Renal cortical epithelial cell (primary cell): ENCODE measurements at regions not wholly inside any gene's neighbourhood (a gene's known extent, or its start where the extent isn't known, plus 50 kb on each side); places are given as distances from the start of the nearest gene placed in this dataset.

Source experiments
- DNase-seq: peaks from one replicate; pipeline ENCODE4 v3.0.0-alpha.2; 2011; ENCODE audit warnings: low read depth

DNA sequence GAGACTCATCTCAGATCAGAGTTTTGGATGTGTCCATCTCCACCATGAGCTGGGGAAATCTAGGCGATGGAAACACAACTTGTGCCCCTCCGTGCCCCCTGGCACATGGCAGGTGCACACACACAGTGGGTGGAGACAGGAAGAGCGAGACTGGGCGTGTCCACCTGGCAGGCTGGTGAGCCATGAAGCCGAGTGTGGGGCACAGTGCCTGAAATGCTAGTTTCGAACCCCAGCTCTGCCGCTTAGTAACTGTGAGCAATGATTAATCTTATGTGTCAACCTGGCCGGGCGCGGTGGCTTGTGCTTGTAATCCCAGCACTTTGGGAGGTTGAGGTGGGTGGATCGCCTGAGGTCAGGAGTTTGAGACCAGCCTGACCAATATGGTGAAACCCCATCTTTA lies 80.8 kb upstream of the RNU6ATAC start:
- DNase-seq = no peak

DNA sequence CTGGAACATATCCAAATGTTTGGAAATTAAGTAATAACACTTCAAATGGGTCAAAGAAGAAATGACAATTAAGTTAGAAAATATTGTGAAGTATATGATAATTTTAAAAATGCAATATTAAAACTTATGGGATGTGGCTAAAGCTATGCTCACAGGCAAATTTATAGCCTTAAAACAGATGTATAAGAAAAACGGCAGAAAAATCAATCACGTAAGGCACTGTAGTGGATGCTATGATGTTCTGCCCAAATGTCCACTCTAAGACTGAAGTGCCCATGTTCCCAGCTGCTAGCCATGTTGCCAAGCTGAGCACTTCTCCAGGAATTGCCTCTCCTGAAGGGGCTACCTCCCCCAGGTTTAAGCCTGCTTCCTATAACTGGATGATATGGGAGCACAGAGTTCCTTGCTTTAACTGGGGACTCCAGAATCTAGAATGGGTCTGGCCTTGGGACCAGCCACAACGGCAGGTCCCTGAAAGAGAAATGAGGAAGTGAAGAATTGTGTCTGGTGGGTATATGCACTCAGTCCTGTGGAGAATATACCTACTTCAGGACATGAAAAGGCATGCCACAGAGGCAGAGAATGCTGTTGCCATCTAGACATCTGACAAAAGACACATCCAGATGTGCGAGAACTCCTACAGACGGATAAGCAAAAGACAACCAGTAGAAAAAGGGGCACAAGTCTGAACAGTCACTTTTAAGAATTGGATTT lies 78.2 kb upstream of the RXRA start:
- no peak for DNase-seq

DNA sequence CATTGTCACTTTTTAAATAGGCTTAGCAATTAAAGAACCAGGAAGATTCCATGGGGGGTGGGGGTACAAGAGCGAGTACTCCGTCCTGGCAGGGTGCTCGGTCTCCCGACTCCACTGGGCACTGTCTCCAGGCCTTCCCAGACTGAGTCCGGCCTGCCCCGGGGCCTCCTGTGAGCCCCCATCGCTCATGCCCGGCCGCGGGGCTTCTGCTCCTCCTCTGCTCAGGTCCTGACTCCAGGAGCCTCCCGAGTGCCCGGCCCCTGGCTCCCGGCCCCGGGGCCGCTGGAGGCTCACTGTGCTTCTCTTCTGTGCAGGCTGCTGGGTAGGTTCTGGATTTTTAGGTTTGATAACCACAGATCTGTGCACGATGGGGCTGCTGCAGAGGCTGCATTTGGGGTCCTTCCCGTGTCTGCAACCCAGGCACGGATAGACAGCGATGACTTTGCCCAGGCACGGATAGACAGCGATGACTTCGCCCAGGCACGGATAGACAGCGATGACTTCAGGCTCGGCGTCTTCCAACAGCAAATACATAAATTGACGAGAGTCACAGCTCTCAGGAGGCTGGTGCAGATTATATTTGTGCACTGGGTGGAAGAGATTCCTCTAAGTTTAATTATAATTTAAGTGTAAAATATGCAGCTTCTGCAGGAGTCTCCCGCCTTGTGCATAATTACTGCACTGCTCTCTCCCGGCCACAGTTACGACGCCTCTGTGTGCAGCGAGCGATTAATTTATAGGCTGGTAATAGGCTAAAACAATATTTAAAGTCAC lies 74.8 kb upstream of the RXRA start:
- no peak for DNase-seq

DNA sequence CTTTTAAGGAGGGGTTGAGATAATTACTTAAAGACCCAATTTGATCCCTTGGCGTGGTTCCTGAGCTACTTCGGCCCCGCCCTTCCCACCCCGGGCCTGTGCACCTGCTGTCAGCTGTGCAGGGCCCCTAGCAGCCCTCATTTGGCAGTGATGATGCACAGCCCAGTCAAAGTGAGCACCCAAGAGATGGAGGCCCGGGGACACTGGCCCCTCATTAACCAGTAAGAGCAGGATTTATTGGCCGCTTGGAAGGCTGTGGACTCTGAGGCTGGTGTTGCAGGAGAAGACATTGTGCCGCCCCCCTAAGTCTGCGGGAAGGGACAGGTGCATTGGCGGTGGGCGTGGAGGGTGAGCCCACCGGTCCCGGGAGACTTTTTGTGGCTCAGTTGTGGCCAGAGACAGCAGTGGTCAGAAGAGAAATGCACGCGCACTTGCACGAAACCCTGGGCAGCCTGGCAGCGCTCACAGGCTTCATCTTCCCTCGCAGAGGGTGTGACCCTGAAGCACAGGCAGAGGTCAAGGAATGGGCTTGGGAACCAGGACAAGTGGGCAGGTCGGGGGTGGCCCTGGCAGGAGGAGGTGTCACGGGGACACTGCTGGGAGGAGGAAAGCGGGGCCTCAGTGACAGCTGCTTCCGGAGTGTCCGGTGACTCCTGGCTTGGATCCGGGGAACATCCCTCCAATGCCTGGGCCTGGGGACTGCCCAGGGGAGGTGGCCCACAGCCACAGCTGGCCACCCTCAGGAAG lies 74.0 kb upstream of the RXRA start:
- DNase-seq = no peak

DNA sequence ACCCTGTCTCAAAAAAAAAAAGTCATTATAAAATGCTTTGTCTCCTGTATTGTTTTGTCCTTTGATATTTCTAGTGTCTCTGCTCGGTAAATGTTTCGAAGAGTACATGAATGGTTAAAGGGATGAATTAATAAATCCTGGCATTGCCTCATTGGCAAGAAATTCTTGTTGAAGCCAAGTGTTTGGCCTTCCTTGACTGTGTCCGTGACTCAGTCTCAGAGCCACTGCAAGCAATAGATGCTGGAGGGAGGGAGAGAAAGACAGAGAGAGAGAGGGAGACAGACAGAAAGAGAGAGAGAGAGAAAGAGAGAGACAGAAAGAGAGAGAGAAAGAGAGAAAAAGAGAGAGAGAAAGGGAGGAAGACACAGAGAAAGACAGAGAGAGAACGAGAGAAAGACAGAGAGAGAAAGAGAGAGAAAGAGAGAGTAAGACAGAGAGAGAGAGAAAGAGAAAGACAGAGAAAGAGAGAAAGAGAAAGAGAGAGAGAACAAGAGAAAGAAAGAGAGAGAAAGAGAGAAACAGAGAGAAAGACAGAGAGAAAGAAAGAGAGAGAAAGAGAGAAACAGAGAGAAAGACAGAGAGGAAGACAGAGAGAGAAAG lies 72.5 kb upstream of the RXRA start:
- DNase-seq = no peak

DNA sequence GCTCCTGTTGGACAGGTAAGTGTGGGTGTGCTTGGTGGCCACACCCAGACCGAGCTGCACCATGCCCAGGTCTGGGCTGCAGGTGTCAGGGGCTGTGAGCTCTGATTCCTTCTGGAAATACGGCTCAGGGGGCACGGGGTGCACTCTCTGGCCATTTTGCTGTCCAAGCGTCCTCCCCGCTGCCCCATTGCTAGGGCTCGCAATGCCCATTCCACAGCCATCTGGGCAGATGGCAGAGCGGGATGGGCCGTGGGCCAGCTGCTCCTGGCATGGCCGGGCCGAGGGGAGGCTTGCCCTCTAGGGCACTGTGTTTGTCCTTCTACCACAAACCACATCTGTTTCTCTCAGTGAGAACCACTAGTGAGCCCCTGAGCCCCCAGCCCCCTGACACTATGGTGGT lies 67.9 kb upstream of the RXRA start:
- DNase-seq = no peak

DNA sequence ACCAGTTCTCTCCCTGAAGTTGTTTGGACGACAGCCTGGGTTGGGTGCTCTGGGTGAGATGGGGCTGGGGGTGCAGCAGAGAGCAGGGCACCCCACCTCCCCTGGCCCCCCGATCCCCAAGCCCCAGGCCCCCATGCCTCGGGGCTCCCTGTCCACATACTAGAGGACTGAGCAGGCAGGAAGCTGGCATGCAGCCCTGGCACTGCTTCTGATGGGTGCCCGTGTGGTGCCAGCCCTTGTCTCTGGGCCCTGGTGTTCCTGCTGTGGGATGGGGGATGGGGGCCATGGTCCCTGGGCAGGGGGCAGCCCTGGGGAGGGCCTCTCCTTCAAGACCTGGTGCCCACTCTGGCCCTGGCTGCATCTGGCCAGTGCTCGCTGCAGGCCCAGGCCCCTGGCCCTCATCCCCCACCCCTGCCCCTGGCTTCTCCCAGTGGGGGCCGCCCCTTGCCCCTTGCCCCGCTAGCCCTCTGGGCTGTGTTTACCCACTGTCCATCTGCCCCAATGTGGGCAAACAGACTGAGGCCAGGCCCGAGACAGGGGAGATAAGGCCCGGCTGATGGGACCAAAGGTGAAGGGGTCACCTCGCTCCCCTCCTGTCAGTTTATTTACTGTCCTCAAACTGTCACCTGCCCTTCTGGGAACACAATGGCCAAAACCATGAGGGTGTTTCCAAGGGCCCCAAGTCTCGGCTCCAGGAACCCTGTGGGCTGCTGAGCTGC lies 67.3 kb upstream of the RXRA start:
- DNase-seq = no peak

DNA sequence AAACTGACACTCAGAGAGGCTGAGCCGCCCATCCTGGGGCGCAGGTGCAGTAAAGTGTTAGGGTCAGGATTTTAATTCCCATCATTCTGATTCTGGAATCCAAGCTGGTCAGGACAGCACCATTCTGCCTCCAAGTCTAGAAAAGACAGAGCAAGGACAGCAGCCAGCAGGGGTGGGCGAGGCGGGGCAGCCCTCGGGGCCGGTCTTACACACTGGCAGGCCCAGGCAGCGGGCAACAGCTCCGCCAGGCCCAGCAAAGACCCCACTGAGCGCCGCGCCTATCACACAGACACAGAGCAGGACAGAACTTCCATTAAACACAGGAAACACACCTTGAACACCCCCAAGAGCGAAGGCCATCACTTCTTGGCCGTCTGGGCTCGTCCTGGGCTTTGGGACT lies 66.5 kb upstream of the RXRA start:
- no peak for DNase-seq

DNA sequence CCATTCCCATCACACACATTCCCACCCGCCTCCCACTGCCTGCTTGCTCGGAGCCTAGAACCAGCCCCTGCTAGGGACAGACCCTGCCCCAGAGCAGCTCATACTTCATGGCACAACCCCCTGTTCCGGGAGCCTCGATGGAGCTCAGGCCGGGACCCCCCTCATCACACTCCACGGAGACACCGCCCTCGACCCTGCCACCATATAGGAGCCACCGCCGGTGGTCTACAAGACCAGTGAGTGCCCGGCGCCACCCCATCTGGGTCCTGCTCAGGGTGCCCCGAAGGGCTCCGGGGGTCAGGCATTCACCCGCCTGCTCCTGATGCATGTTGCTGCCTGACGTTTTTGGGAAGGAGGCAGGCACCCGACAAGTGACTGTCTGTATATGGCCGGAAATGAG lies 65.5 kb upstream of the RXRA start:
- no peak for DNase-seq

DNA sequence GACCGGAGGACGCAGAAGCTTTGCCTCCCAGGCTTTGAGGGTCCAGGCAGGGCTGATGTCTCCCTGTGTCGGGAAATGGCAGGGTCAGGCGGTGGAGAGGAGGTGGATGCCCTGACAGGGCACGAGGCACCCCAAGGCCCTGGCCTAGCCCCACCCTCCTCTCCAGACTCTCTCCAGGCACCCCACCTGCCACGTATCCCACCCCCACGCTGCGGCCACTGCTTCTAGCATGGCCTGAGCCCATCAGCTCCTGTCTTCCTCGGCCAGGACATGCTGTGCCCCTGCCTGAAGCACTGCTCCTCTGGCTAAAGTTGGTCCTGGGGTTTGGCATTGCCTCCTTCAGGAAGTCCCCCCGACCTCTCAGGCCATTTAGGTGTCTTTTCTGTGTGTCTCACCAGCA lies 64.2 kb upstream of the RXRA start:
- DNase-seq = no peak

DNA sequence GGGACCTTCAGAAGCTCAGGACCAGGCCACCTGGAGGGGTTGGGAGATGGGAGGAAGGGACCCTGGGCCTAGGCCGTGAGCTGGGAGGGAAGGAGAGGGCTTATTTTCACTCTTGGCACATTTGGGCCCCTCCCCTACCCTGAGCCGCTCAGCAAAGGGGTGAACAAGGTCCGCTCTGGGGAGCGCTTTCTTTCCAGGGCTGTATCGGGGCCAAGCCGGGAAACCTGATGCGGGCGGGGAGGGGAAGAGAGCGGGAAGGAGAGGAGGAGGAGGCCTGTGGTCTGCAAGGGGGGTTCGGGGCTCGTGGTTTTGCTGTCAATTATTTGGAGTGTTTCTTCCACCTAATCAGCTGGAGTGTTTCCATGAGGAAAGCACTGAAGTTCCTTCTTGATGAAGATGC lies 62.7 kb upstream of the RXRA start:
- no peak for DNase-seq

DNA sequence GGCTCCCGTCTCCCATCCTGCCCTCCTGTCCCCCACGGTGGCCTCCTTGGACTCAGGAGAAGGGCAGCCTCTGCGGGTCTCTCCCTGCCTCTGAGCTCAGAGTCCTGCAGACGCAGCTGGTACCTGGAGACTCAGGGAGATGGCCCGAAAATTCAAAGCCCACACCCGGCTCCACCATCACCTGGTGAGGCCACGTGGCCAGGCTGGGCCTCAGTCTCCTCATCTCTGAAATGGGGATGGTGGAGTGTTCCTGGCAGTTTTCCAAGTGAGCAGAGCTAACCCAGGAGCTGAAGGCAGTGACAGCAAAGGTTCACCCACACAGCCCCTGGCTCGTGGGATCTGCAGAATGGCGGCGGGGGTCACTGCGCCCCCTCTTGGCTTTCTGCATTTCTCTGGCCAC lies 62.1 kb upstream of the RXRA start:
- DNase-seq = no peak

DNA sequence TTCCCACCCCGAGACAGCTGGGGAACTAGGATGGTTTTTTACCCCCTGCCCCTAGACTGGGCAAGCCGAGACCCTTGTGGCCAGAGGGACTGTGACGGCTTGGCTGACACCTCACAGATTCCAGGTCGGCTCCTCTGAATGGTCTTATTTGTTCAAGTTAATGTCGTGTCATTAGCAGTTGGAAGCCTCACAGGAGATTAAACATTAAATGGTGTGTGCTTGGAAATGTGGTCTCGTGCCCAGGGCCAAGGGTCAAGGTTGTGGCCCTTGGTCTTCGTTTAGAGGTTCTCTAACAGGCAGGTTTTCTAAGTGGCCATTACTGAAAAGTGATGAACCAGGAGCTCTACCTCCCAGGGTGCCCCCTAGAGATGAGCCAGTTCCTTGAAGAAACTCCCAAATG lies 61.2 kb upstream of the RXRA start:
- no peak for DNase-seq

DNA sequence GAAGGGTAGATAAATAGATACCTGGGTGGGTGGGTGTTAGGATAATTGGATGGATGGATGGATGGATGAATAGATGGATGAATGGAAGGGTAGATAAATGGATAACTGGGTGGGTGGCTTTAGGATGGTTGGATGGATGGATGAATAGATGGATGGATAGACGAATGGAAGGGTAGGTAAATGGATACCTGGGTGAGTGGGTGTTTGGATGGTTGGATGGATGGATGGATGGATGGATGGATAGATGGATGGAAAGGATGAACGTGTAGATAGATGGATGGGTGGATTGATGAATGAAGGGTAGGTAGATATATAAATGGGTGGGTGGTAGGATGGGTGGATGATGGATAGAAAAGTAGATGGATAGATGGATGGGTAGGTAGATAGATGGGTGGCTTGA lies 59.8 kb upstream of the RXRA start:
- DNase-seq = no peak

DNA sequence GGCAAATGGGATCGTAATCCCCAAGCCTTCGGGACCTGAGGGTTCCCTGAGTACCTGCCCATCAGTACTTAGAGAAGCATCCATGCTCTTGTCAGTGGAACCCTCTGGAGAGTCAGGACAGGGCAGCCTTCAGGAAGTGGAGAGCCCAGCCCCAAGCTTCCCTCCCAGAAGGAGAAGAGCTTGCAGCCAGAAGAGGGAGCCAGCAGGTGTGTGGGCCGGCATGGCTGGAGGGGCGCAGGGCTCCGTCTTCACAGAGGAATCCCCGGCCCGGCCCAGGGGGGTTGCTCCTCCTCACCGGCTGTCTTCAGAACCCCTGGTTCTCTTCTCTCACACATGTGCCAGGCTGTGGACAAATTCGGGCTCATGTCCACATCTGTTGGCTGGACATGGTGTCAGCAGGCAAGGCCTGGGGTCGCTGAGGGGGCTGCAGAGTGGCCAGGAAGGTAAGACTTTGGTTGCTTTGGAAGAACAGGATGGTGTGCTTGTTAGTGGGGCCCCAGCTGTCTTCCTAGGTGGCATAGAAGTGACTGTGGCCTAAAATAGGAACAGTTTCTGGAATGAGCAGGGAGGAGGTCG lies 58.9 kb upstream of the RXRA start:
- no peak for DNase-seq

DNA sequence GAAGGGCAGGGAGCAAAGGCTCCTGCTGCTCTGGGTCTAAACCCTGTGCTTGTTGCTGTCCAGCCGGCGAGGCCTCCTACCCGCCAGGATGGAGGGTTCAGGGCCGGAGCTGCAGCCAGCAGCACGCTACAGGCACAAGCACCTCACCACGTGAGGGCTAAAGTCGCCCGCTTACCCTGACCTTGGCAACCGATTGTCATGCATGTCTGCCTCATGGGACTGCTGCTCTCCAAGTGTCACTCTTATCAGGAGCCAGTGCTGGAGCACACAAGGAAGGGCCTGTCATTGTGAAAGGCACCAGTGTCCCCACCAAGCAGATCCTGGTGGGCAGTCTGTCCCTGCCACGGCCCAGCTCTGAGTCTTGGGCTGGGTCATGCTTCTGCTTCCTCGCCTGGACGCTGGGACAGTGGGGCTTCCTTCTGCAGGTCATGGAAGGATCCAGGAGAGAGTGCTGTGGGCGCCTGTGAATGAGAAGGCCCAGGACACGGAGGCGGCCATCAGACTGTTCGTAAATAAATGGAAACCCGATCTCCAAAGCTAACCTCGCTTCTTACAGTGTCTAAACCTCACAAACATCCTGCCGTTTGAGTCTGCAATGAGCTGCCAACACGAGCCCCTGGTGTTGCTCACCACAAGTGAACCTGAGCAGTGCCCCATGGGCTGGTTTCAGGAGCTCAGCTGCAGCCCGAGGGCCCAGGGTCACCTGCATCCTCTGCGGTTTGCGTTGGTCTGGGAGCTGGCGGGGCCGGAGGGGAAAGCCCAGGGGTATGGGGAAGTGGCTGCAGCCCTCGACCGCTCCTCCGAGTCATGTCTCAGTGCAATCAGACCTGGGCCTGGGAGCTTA lies 58.2 kb upstream of the RXRA start:
- no peak for DNase-seq

DNA sequence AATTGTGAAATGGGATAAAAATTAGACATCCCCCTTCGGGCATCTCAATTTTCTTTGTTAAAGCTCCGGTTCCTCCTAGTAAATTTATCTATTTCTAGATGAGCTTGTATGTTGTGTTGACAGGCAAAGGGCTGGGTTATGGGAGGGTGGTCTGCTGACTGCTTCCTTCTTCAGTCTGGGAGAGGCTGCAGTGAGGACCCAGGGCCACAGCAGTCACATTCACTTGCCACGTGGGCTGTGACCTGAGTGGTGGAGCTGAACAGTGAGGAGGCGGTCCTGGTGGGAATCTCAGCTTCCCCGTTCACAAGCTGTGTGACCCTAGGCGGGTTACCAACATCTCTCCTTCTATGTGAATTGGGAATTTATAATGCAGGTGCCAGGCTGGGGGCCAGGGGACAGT lies 57.5 kb upstream of the RXRA start:
- no peak for DNase-seq

DNA sequence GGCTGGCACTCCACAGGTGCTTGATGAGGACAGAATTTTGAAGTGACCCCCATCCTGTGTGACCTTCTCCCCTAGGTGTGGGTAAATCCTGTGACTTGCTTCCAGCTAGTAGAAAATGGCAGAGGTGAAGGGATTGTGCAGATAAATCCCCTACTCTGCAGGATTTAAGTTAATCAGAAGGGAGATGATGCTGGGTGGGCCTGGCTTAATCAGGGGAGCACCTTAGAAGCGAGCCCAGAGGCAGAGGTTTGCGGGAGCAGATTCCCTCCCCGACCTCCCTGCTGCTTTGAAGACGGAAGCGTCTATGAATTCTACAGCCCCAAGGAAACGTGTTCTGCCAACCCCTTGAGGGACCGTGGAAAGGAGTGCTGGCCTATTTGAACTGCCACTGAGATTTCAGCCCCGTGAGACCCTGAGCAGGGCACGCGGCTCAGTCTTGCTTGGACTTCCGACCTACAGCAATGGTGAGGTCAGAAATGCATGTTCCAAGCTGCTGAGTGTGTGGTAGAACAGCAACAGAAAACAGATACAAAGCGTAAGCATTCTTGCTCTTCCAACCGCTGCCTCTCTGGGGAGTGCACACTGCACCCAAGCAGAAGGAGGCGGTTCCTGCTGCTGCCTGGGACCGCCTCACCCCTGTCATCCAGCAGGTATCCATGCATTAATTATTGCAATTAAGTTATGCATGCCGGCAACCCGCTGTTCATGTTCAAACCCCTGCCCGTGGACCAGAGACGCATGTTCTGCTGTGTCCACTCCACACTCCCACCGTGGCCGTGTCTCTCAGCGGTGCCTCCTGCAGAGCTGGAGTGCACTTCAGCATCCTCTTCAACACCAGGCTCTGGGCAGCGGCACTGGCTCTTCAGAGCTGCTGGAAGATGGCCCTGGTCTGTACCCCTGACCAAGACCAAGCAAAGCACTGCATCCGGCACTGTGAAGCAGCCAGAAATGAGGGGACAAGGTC lies 54.6 kb upstream of the RXRA start:
- DNase-seq = no peak

DNA sequence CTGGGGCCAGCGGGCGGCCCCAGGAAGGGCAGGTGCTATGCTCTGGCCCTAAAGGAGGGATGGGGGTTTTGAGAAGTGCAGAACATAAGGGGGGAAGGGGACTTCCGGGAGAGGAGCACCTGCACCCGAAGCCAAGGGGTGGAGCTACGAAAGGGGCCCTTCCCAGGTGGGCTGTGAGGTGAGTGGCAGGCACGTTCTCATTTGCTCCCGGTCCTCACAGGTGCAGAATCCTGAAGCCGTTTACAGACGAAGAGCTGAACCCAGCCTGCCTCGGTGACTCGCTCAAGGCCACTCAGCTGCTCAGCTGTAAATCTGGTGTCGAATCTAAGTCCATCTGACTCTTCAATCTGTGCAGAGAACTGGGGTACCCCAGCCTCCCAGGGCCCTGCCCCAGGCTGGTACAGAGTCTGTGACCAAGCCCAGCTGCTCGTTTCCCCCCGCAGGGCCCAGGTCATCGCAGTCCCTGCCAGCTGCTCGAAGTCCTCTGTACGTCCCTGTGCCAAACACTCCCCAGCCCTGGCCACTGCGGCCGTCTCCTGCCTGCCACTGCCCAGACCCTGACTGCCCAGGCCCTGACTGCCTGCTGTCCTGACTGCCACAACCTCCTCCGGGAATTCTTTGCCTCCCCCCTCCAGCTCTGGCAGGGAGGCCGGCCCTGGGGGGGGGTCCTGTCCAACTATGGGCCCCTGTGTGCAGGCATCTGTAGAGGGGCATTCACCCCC lies 53.8 kb upstream of the RXRA start:
- DNase-seq = no peak
